Adrenal gland (tissue), 5 donors: ENCODE measurements at regions not wholly inside any gene's neighbourhood (a gene's known extent, or its start where the extent isn't known, plus 50 kb on each side); places are given as distances from the start of the nearest gene placed in this dataset.

ENCODE experiments used
- POLR2A ChIP-seq, 2 donors: fragments of 450-650 bp; IDR thresholded peaks; one replicate each; pipeline ENCODE4 v1.6.1; 2017; ENCODE audit warnings: antibody characterized with exemption in 2 of 2, mild to moderate bottlenecking in 2 of 2, moderate library complexity in 1 of 2
- TF ChIP-seq, protein P1 (sequence below), 6 experiments: fragments of 450-650 bp in 4 of 6; fragments of 200-600 bp in 2 of 6; sonication (generic) in 1 of 6; IDR thresholded peaks; 1 replicate in 5 of 6; 2 replicates in 1 of 6; pipeline versions ENCODE4 v1.5.1 to v1.8.0; 2016 to 2021; ENCODE audit warnings: antibody characterized with exemption in 6 of 6, mild to moderate bottlenecking in 2 of 6, moderate library complexity in 1 of 6
- donor health status: DM: no; HTN: no; CAD: no.

DNA sequence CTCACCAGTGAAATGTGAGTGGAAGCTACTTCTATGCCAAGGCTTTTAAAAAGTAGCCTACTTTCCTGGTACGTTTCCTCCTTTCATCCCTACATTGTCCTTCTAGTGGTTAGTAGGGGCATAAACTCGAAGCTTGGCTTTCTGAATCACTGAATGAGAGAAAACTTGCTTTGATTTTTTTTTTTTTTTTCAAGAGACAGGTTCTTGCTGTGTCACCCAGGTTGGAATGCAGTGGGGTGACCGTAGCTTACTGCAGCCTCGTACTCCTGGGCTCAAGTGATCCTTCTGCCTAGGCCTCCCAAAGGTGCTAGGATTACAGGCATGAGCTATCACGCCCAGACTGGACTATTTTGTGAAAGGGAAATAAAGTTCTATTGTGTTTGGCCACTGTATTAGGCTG is 89.1 kb upstream of the IGFBP7 start:
- TF ChIP-seq POLR2A (IDR thresholded peaks at IDR 0.05), result no peak
- TF ChIP-seq, protein P1, sequence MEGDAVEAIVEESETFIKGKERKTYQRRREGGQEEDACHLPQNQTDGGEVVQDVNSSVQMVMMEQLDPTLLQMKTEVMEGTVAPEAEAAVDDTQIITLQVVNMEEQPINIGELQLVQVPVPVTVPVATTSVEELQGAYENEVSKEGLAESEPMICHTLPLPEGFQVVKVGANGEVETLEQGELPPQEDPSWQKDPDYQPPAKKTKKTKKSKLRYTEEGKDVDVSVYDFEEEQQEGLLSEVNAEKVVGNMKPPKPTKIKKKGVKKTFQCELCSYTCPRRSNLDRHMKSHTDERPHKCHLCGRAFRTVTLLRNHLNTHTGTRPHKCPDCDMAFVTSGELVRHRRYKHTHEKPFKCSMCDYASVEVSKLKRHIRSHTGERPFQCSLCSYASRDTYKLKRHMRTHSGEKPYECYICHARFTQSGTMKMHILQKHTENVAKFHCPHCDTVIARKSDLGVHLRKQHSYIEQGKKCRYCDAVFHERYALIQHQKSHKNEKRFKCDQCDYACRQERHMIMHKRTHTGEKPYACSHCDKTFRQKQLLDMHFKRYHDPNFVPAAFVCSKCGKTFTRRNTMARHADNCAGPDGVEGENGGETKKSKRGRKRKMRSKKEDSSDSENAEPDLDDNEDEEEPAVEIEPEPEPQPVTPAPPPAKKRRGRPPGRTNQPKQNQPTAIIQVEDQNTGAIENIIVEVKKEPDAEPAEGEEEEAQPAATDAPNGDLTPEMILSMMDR (IDR thresholded peaks at IDR 0.05), result no peak
